ENCODE measurements at regions not wholly inside any gene's neighbourhood (a gene's known extent, or its start where the extent isn't known, plus 50 kb on each side); places are given as distances from the start of the nearest gene placed in this dataset.

DNA sequence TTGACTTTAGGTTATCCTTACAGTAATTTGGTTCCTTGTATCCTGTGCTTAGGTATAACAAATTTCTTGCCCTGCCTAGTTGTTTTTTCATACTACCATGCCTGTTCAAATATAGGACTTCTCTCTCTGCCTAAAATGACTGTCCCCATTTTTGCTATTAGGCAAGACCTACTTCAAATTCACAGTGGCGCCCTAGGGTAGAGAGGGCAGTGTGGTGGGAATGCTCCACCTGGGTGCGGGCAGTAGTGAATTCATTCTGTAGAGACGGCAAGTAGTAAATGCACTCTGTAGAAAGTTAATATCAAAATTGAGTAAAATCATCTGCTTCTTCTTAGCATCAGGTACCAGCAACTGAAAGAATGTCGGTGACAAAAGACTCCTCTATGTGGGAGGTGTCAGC lies 120.4 kb upstream of the RHOBTB1 start:
- no peaks in the 10 kb centered on the region for H3F3A ChIP-seq (ENCODE audit: insufficient read depth)
- H3K9ac ChIP-seq: no peak overlapping the region
- TF ChIP-seq EZH2phosphoT487 (IDR thresholded peaks at IDR 0.05; ENCODE audit: insufficient read depth, low read depth): no peak
- no peak for TF ChIP-seq EZH2 (IDR thresholded peaks at IDR 0.05; ENCODE audit: insufficient read depth, poor library complexity, severe bottlenecking)
- H3K9me3 ChIP-seq (ENCODE audit: low read depth): no peaks in the 10 kb centered on the region
- H3K36me3 ChIP-seq (ENCODE audit: low read depth): no peaks in the 10 kb centered on the region
- no peaks in the 10 kb centered on the region for H3K9me2 ChIP-seq (ENCODE audit: insufficient read depth)
- no peak overlapping the region for H3K27ac ChIP-seq
- H3K4me2 ChIP-seq (ENCODE audit: unreplicated experiment): no peak overlapping the region
- 91 to 93% methylated on average over 4 of the region's 4 CpGs for WGBS, 2 experiments (ENCODE audit: low coverage in 1 of 2, low lambda C conversion rate in 2 of 2, missing lambda C conversion rate in 2 of 2)
- H3K79me2 ChIP-seq (ENCODE audit: insufficient read depth): no peaks in the 10 kb centered on the region
- peaks cover 24% of the 10 kb centered on the region for H3K27me3 ChIP-seq (replicated peaks; ENCODE audit: insufficient read depth)
- H3K4me1 ChIP-seq (ENCODE audit: insufficient read depth): no peaks in the 10 kb centered on the region
- no peak for DNase-seq
- in situ Hi-C loops (cut with MboI): no loop called here
- H2AFZ ChIP-seq: no peak overlapping the region
- H3K4me3 ChIP-seq: no peak overlapping the region
- no peaks in the 10 kb centered on the region for H4K20me1 ChIP-seq (ENCODE audit: insufficient read depth)

DNA sequence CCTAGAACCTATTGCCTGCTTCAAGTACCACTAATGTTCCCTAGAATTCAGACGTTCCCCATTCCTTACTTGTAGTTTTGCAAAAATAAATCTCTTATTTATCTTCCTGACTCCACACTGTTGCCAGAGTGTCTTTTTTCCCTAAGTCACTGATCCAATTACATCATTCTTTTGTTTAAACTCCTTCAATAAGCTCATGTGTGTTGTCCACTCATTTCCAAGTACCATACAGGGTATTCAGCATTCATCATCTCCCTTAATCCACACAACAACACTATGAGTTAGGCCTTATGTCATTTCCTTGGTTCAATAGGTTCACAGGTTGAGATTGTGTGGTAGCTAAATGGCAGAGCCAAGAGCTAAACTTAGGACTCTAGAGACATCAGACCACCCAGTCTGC lies 119.9 kb upstream of the RHOBTB1 start:
- Histone ChIP-seq H3K4me1 (ENCODE audit: insufficient read depth) (no peaks in the 10 kb centered on the region), H3K36me3 (ENCODE audit: low read depth) (no peaks in the 10 kb centered on the region), H3K79me2 (ENCODE audit: insufficient read depth) (no peaks in the 10 kb centered on the region), H3F3A (ENCODE audit: insufficient read depth) (no peaks in the 10 kb centered on the region), H4K20me1 (ENCODE audit: insufficient read depth) (no peaks in the 10 kb centered on the region), H3K9me3 (ENCODE audit: low read depth) (no peaks in the 10 kb centered on the region), H3K4me2 (ENCODE audit: unreplicated experiment) (no peak overlapping the region), H3K27ac (no peak overlapping the region), H3K9me2 (ENCODE audit: insufficient read depth) (no peaks in the 10 kb centered on the region), H3K4me3 (no peak overlapping the region), H2AFZ (no peak overlapping the region), H3K9ac (no peak overlapping the region), H3K27me3 (replicated peaks; ENCODE audit: insufficient read depth) (peaks cover 24% of the 10 kb centered on the region)
- 10 to 29% methylated on average over 1 of the region's 1 CpG for WGBS, 2 experiments (ENCODE audit: low coverage in 1 of 2, low lambda C conversion rate in 2 of 2, missing lambda C conversion rate in 2 of 2)
- in situ Hi-C loops (cut with MboI): no loop called here
- DNase-seq: no peak
- no peak for TF ChIP-seq EZH2phosphoT487 (IDR thresholded peaks at IDR 0.05; ENCODE audit: insufficient read depth, low read depth)
- no peak for TF ChIP-seq EZH2 (IDR thresholded peaks at IDR 0.05; ENCODE audit: insufficient read depth, poor library complexity, severe bottlenecking)

DNA sequence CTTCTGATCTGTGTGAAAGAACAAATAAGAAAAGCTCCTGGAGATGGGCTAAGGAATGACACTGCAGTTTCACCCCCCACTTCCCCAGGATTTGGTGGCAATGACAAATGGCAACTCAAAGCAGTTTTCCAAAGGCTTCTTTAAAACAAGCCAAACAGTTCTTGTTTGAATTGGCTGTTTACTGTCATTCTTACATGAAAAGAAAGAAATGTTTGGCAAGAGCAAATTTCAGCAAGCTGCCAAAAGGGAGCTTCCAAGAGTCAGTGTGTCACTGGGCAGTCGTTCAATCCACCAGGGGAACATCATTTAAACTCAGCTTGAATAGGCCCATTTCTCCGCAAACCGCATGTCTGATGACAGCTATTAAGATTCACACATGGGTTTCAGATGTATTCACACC lies 119.0 kb upstream of the RHOBTB1 start:
- no peak overlapping the region for H3K27ac ChIP-seq
- peaks cover 20% of the 10 kb centered on the region for H3K27me3 ChIP-seq (replicated peaks; ENCODE audit: insufficient read depth)
- no peak overlapping the region for H3K4me3 ChIP-seq
- no peaks in the 10 kb centered on the region for H3K9me3 ChIP-seq (ENCODE audit: low read depth)
- in situ Hi-C loops (cut with MboI): no loop called here
- no peaks in the 10 kb centered on the region for H3K36me3 ChIP-seq (ENCODE audit: low read depth)
- no peaks in the 10 kb centered on the region for H4K20me1 ChIP-seq (ENCODE audit: insufficient read depth)
- no peak overlapping the region for H3K9ac ChIP-seq
- TF ChIP-seq EZH2phosphoT487 (IDR thresholded peaks at IDR 0.05; ENCODE audit: insufficient read depth, low read depth): no peak
- no peak for TF ChIP-seq EZH2 (IDR thresholded peaks at IDR 0.05; ENCODE audit: insufficient read depth, poor library complexity, severe bottlenecking)
- 29 to 31% methylated on average over 3 of the region's 3 CpGs for WGBS, 2 experiments (ENCODE audit: low coverage in 1 of 2, low lambda C conversion rate in 2 of 2, missing lambda C conversion rate in 2 of 2)
- no peaks in the 10 kb centered on the region for H3K4me1 ChIP-seq (ENCODE audit: insufficient read depth)
- no peaks in the 10 kb centered on the region for H3K9me2 ChIP-seq (ENCODE audit: insufficient read depth)
- no peaks in the 10 kb centered on the region for H3F3A ChIP-seq (ENCODE audit: insufficient read depth)
- peak; percentile 50 for DNase-seq
- no peak overlapping the region for H2AFZ ChIP-seq
- H3K79me2 ChIP-seq (ENCODE audit: insufficient read depth): no peaks in the 10 kb centered on the region
- no peak overlapping the region for H3K4me2 ChIP-seq (ENCODE audit: unreplicated experiment)

DNA sequence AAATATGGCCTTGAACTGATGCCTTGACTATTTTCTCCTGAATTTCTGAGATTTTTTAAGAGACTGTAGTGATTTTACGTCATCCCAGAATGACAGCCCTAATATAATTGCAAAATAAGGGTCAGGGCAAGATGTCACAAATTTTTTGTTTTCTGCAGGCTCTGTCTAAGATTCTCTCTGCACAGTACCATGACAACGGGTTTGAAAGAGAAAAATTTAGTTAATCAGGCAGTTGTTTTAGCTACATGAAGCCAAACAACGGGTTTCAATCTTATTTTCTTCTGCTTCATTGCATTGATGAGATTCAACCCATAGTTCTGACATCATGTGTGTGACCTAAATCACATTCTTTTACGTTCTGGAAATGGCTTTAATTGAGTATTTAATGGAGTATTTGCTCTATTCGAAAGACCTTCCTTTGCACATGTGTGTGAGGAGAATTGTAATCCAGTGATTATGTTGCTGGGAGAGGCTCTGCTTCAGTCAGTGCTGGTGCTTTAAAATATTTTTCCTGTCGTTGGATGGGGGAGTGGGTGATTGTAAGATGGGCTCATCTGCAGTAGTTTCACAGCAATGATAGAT lies 118.0 kb upstream of the RHOBTB1 start:
- Histone ChIP-seq H3K4me1 (ENCODE audit: insufficient read depth) (no peaks in the 10 kb centered on the region), H3K27ac (no peak overlapping the region), H2AFZ (no peak overlapping the region), H3K79me2 (ENCODE audit: insufficient read depth) (no peaks in the 10 kb centered on the region), H3K36me3 (ENCODE audit: low read depth) (no peaks in the 10 kb centered on the region), H3K9ac (no peak overlapping the region), H3K9me3 (ENCODE audit: low read depth) (no peaks in the 10 kb centered on the region), H3F3A (ENCODE audit: insufficient read depth) (no peaks in the 10 kb centered on the region), H3K4me2 (ENCODE audit: unreplicated experiment) (no peak overlapping the region), H4K20me1 (ENCODE audit: insufficient read depth) (no peaks in the 10 kb centered on the region), H3K4me3 (no peak overlapping the region), H3K27me3 (replicated peaks; ENCODE audit: insufficient read depth) (peaks cover 14% of the 10 kb centered on the region; the same call in 1 of the 2 replicates), H3K9me2 (ENCODE audit: insufficient read depth) (no peaks in the 10 kb centered on the region)
- in situ Hi-C loops (cut with MboI): no loop called here
- 55 to 64% methylated on average over 6 of the region's 6 CpGs for WGBS, 2 experiments (ENCODE audit: low coverage in 1 of 2, low lambda C conversion rate in 2 of 2, missing lambda C conversion rate in 2 of 2)
- TF ChIP-seq EZH2phosphoT487 (IDR thresholded peaks at IDR 0.05; ENCODE audit: insufficient read depth, low read depth) (no peak), EZH2 (IDR thresholded peaks at IDR 0.05; ENCODE audit: insufficient read depth, poor library complexity, severe bottlenecking) (no peak)
- no peak for DNase-seq

DNA sequence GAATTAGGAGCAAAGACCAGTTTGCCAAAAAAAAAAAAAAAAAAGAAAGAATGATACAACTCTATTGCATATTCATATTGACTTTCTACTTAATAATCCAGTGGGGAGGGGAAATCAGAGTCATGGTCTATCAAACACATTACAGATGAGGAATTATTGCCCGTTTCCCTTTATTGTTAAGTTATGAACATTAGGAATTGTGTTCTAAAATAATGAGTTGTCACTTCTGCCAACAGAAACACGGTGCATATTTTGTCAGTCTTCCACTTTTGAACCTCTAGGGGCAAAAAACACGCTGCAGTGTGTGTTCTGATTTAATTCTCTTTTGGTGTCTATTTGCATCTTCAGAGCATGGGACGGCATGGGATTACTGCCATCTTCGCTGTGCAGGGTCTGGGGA lies 115.7 kb upstream of the RHOBTB1 start:
- Histone ChIP-seq H3K79me2 (ENCODE audit: insufficient read depth) (no peaks in the 10 kb centered on the region), H4K20me1 (ENCODE audit: insufficient read depth) (no peaks in the 10 kb centered on the region), H3K4me3 (no peak overlapping the region), H3K36me3 (ENCODE audit: low read depth) (no peaks in the 10 kb centered on the region), H3K9me3 (ENCODE audit: low read depth) (no peaks in the 10 kb centered on the region), H3K9me2 (ENCODE audit: insufficient read depth) (no peaks in the 10 kb centered on the region), H3K4me2 (ENCODE audit: unreplicated experiment) (no peak overlapping the region), H3F3A (ENCODE audit: insufficient read depth) (no peaks in the 10 kb centered on the region), H3K4me1 (ENCODE audit: insufficient read depth) (no peaks in the 10 kb centered on the region), H2AFZ (no peak overlapping the region), H3K27ac (no peak overlapping the region), H3K27me3 (replicated peaks; ENCODE audit: insufficient read depth) (0 out of 2 replicates have a peak, but pooled peaks cover 7% of the 10 kb centered on the region), H3K9ac (no peak overlapping the region)
- TF ChIP-seq EZH2 (IDR thresholded peaks at IDR 0.05; ENCODE audit: insufficient read depth, poor library complexity, severe bottlenecking) (no peak), EZH2phosphoT487 (IDR thresholded peaks at IDR 0.05; ENCODE audit: insufficient read depth, low read depth) (no peak)
- WGBS, 2 experiments (ENCODE audit: low coverage in 1 of 2, low lambda C conversion rate in 2 of 2, missing lambda C conversion rate in 2 of 2): 62% methylated on average over 5 of the region's 5 CpGs
- DNase-seq: no peak
- in situ Hi-C loops (cut with MboI): no loop called here
